GM19467 (cell line): ENCODE measurements at regions not wholly inside any gene's neighbourhood (a gene's known extent, or its start where the extent isn't known, plus 50 kb on each side); places are given as distances from the start of the nearest gene placed in this dataset.
"Not testable (repeated sequence)": the region's sequence is repeated elsewhere in the genome, so short reads cannot be mapped to it uniquely, and the experiment has no call there.

Experiments used
- ATAC-seq: cut with Tn5 transposase; IDR thresholded peaks from one replicate; pipeline ENCODE4 v1.9.1; 2021; ENCODE audit warnings: mild to moderate bottlenecking, moderate library complexity; ENCODE audit not compliant: unreplicated experiment

GRCh38 chr9:86580688-86581087 is 226.5 kb upstream of the TUT7 start:
- no peak for ATAC-seq

GRCh38 chr9:86578722-86579121 is 224.5 kb upstream of the TUT7 start:
- ATAC-seq = no peak

GRCh38 chr9:86577420-86578333 is 223.5 kb upstream of the TUT7 start:
- ATAC-seq = no peak

- ATAC-seq = no peak
These were observed 221.8 kb upstream of the TUT7 start for GRCh38 chr9:86575825-86576525.

GRCh38 chr9:86575137-86575536 is 220.9 kb upstream of the TUT7 start:
- no peak for ATAC-seq

- ATAC-seq = no peak
These were observed 219.7 kb upstream of the TUT7 start for GRCh38 chr9:86573886-86574285.

- ATAC-seq = no peak
These were observed 218.7 kb upstream of the TUT7 start for GRCh38 chr9:86572904-86573303.

- not testable (repeated sequence) for ATAC-seq
These were observed 211.4 kb upstream of the TUT7 start for GRCh38 chr9:86565603-86566002.

- no peak for ATAC-seq
These were observed 209.7 kb upstream of the TUT7 start for GRCh38 chr9:86563936-86564335.

GRCh38 chr9:86563350-86563749 is 209.1 kb upstream of the TUT7 start:
- no peak for ATAC-seq

- ATAC-seq = no peak
These were observed 208.5 kb upstream of the TUT7 start for GRCh38 chr9:86562691-86563090.

- no peak for ATAC-seq
These were observed 203.7 kb upstream of the TUT7 start for GRCh38 chr9:86557918-86558317.

GRCh38 chr9:86557063-86557766 is 203.0 kb upstream of the TUT7 start:
- no peak for ATAC-seq

- no peak for ATAC-seq
These were observed 201.5 kb upstream of the TUT7 start for GRCh38 chr9:86555661-86556060.

- no peak for ATAC-seq
These were observed 196.2 kb upstream of the TUT7 start for GRCh38 chr9:86550401-86550800.

- ATAC-seq = no peak
These were observed 195.7 kb upstream of the TUT7 start for GRCh38 chr9:86549920-86550319.

- no peak for ATAC-seq
These were observed 195.2 kb upstream of the TUT7 start for GRCh38 chr9:86549401-86549811.

GRCh38 chr9:86548220-86548619 is 194.0 kb upstream of the TUT7 start:
- no peak for ATAC-seq

GRCh38 chr9:86547571-86547970 is 193.4 kb upstream of the TUT7 start:
- ATAC-seq = no peak

- no peak for ATAC-seq
These were observed 192.5 kb upstream of the TUT7 start for GRCh38 chr9:86546712-86547111.

GRCh38 chr9:86545090-86545489 is 190.9 kb upstream of the TUT7 start:
- ATAC-seq = no peak
